Hematopoietic multipotent progenitor cell treated with erythropoietin and hydrocortisone succinate and interleukin-3 and kit ligand, for 4 days (in vitro differentiated cells): ENCODE measurements at regions not wholly inside any gene's neighbourhood (a gene's known extent, or its start where the extent isn't known, plus 50 kb on each side); places are given as distances from the start of the nearest gene placed in this dataset.
"Not testable (repeated sequence)": the region's sequence is repeated elsewhere in the genome, so short reads cannot be mapped to it uniquely, and the experiment has no call there.

Experiments used
- DNase-seq: peaks from one replicate; pipeline ENCODE4 v3.0.0-alpha.2; 2015

DNA sequence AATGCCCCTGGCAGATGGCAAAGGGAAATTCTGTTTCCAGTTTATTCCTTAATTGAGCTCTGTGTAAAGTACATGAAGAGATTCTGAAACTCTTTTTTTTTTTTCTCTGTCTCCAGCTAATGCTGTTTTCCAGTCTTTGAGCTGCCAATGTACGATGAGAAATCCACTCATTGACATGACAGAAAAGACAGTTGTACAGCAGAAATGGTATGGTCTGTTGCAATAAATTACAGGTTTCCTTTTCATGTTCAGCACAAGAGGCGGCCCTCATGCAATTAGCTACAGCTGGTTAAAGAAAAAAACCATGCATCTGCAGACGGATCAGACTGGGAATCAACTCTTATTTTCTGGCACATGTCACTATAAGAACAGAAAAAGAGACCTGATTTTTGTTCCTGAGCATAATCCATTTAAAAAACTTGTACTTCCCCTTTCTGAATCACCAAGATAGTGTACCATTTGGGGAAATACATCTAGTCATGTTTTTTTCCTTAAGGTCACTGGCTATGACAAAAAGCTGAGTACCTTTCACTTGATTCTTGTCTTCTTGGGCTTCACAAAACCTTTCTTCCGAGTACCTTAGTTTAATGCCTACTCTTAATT is 289.8 kb upstream of the PREP start:
- peak; percentile 48 for DNase-seq

GRCh38 chr6:105691971-105692370 is 289.1 kb upstream of the PREP start:
- no peak for DNase-seq

GRCh38 chr6:105691081-105691480 is 288.2 kb upstream of the PREP start:
- DNase-seq = peak; percentile 22

DNA sequence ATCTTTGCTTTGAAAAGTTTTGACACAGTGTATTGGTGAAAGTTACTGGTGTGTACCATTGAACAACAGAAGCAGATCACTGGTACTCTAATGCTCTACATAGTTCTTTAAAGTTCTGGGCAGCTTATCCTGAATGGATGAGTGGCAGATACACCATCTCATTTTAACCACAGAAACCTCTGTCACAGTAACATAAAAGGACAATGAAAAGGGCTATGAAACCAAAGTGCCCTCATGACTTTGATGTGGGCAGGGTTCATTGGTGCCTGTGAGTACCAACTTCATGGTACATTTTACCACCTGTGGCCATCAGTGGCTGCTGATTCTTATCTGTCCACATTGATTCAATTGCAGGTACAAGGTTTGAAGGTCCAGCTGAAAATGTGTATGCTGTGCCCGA is 285.7 kb upstream of the PREP start:
- no peak for DNase-seq

DNA sequence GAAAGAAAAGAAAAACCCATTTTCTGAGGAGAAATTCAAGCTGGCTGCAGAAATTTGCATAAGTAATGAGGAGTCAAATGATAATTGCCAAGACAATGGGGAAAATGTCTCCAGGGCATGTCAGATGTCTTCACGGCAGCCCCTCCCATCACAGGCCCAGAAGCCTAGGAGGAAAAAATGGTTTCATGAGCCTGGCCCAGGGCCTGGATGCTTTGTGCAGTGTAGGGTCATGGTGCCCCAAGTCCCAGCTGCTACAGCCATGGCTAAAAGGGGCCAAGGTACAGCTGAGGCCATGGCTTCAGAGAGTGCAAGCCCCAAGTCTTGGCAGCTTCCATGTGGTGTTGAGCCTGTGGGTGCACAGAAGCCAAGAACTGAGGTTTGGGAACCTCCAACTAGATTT is 283.9 kb upstream of the PREP start:
- DNase-seq = not testable (repeated sequence)

DNA sequence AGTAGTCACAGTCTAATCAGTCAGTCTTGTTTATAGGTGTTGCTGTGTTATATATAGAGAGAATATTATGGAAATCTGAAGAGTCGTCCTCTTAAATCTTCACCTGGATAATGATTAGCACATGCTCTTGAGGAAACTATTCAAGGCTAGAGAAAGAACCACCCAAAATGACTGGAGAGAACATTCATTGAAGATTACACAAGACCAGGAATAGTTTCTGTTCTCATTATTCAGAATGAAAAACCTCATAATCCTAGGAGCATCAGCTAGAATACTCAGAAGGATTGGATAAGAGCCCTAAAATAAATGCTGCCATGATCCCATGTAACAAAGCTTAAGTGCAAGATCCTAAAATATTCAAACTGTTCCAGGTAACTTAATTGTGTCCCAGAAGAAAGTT is 278.2 kb upstream of the PREP start:
- no peak for DNase-seq

- DNase-seq = peak; percentile 8
Observed at GRCh38 chr6:105680131-105680530, 277.2 kb upstream of the PREP start.

DNA sequence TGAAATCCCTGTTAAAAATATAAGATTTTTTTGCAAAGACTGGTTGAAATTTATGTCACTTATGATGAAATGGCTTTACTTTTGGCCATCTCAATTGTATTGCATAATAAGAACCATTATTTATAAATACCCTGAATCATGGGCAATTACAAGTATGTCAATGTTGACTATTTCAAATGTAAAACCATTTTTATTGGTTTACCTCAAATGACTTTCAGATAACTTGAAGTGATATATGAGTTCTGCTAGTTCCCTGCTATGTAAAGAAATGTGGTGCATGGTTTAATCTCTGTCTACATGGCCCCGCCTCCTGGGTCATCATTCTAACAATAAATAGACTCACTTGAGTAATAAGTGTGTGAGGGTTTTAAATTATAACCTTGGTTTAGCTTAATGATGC is 275.6 kb upstream of the PREP start:
- DNase-seq = no peak

- DNase-seq = no peak
Observed at GRCh38 chr6:105677671-105678475, 275.0 kb upstream of the PREP start.

DNA sequence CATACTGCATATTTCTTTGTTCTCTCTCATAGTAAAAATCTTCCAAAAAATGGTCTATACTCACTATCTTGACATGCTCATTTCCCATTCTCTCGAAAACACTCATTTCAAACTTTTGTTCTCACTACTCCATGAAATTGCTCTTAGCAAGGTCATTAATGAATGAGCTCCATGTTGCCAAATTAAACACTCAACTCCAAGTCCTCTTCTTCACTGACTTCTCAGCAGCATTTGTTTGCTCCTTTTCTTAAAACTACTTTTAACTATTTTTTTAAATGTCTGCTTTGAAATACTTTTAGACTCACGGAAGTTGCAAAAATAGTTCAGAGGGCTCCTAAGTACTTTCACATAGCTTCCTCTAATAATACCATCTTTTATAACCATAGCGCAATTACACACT is 274.0 kb upstream of the PREP start:
- DNase-seq = no peak

- no peak for DNase-seq
Observed at GRCh38 chr6:105675715-105676397, 273.0 kb upstream of the PREP start.

DNA sequence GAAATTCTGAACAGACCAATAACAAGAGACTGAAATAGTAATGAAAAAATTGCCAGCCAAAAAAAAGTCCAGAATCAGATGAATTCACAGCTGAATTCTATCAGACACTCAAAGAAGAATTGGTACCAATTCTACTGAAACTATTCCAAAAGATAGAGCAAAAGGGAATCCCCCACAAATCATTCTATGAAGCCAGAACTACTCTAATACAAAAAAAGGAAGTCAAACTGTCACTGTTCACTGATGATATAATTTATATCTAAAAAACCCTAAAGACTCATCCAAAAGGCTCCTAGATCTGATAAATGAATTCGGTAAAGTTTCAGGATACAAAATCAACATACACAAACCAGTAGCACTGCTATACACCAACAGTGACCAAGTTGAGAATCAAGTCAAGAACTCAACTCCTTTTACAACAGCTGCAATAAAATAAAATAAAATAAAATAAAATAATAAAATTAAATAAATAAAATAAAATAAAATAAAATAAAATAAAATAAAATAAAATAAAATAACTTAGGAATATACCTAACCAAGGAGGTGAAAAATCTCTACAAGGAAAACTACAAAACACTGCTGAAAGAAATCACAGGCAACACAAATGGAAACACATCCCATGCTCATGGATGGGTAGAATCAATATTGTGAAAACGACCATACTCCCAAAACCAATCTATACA is 270.1 kb upstream of the PREP start:
- DNase-seq = not testable (repeated sequence)

DNA sequence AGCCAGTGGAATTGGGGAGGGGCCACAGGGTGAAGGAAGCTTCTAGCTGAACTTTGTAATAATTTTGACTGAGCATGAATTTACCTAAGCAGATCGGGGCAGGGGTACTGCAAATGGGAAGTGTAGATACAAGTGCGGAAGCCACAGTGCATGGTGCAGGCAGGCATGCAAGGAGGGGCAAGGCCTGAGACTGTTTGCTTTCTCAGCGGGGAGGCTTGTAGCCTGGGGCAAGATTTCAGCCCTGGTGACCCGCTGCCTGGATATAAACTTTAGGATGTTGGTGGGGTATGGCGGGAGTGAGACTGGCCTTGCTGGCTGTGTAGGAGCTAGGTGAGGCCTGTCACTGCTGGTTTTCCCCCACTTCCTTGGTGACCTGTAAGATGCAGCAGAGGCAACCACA is 266.4 kb upstream of the PREP start:
- no peak for DNase-seq

DNA sequence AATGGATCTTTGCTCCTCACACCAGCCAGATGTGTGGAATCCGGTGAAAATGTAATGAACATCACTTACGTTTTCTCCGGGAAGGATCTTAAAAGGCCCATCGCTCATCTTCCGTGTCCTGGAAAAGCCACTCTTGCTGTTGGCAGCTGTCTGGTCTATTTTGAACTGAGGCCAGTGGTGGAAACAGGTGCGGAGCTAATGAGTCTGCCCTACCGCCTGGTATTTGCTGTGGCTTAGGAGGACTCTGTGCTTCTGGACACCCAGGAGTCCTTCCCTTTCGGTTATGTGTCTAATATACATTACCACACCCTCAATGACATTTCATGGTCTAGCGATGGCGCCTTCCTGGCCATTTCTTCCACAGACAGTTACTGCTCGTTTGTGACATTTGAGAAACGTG is 264.2 kb upstream of the PREP start:
- DNase-seq = no peak

- DNase-seq = no peak
Observed at GRCh38 chr6:105664931-105665330, 262.0 kb upstream of the PREP start.

- no peak for DNase-seq
Observed at GRCh38 chr6:105651969-105652368, 249.1 kb upstream of the PREP start.

DNA sequence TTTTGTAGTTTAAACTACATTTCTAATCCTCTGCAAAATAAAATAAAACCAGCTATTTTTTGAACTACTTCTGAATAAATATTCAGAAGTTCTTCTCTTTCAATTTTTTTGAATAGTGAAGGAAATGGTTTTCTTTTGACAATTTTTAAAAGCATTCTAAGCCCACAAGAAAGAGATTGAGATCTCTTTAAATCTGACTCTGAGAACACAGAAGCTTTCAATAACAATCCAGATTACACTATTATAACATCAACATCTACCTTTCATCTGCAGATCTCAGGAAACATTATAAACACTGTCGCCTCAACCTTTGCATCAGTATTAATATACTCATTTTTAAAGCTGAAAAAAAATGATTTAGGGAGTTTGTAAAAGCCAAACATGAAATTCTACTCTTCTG is 247.5 kb upstream of the PREP start:
- DNase-seq = no peak

GRCh38 chr6:105649192-105649591 is 246.3 kb upstream of the PREP start:
- DNase-seq = no peak

DNA sequence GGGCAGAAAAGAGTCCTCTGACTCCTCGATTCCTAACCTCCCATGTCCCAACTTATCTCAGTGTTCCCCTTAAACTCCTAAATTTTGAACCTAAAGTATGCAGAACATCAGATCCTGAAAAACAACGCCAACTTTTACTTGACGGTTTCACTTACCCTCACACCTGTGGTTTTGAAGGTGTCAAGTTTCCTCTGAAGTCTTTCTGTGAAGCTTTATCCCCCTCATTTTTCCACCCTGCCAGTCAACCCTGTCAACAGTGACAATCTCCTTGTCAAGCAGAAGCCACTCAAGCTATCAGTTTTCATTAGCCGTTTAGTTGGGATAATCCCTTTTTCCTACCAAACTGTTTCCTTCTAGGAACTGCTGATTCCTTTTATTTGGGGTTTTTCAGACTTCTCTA is 245.4 kb upstream of the PREP start:
- DNase-seq = no peak

DNA sequence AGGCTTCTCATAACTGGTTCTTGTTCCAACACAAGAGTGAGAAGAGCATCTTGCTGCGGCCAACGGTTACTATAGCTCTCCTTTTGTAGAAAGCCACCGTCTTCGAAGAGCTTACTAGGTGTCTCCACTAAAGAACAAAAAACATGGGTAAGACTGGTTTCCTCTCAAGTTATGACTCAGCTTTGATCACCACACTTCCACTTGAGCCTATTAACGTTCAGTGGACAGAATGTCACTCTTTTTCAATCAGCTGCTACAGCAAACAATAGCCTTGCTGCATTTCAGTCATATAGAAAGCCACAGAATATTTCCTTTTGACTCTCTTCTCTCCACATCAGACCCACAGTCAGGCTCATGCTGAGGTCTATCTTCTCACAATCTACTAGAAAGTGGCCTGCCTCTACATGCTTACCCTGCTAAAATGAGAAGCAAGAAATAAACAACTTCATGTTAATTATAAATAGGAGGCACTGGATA is 243.5 kb upstream of the PREP start:
- peak; percentile 2 for DNase-seq

- DNase-seq = no peak
Observed at GRCh38 chr6:105645958-105646357, 243.1 kb upstream of the PREP start.

DNA sequence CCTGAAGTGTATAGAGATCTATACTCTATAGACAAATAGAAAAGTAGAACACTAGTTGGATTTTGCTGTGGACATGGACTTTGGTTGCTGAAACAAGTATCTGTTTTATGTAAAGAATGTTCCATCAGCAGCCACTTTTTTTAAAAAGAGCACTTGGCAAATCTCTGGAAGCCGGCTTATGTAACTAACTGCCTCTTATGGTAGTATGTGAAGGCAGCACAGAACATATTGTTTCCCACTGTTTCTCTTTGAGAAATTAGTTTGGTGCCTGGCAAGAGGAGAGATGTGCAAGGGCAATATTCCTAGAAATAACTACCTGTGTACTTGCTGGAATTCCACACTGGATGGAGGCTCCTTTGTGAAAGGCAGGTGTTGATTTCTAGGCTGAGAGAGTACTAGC is 242.3 kb upstream of the PREP start:
- DNase-seq = no peak

GRCh38 chr6:105644691-105645090 is 241.8 kb upstream of the PREP start:
- no peak for DNase-seq
